GM19043 (cell line): ENCODE measurements at regions not wholly inside any gene's neighbourhood (a gene's known extent, or its start where the extent isn't known, plus 50 kb on each side); places are given as distances from the start of the nearest gene placed in this dataset.
"Not testable (repeated sequence)": the region's sequence is repeated elsewhere in the genome, so short reads cannot be mapped to it uniquely, and the experiment has no call there.

Source experiments
- ATAC-seq: cut with Tn5 transposase; IDR thresholded peaks from one replicate; pipeline ENCODE4 v1.9.1; 2021; ENCODE audit warnings: low read depth; ENCODE audit not compliant: unreplicated experiment

- no peak for ATAC-seq
Observed at GRCh38 chr2:83234246-83234645, 1224.8 kb downstream of the SUCLG1 start.

- no peak for ATAC-seq
Observed at GRCh38 chr2:83233781-83234180, 1225.3 kb downstream of the SUCLG1 start.

- ATAC-seq: no peak
Observed at GRCh38 chr2:83233326-83233725, 1225.8 kb downstream of the SUCLG1 start.

- no peak for ATAC-seq
Observed at GRCh38 chr2:83229443-83229842, 1229.6 kb downstream of the SUCLG1 start.

GRCh38 chr2:83224591-83225200, 1234.4 kb downstream of the SUCLG1 start:
- no peak for ATAC-seq

GRCh38 chr2:83221258-83221657, 1237.8 kb downstream of the SUCLG1 start:
- no peak for ATAC-seq

- no peak for ATAC-seq
Observed at GRCh38 chr2:83217854-83218253, 1241.2 kb downstream of the SUCLG1 start.

- ATAC-seq: no peak
Observed at GRCh38 chr2:83196225-83196624, 1262.9 kb downstream of the SUCLG1 start.

GRCh38 chr2:83191316-83191715, 1267.8 kb downstream of the SUCLG1 start:
- ATAC-seq: no peak

- ATAC-seq: no peak
Observed at GRCh38 chr2:83186105-83186760, 1272.8 kb downstream of the SUCLG1 start.

GRCh38 chr2:83180862-83181530, 1278.1 kb downstream of the SUCLG1 start:
- ATAC-seq: not testable (repeated sequence)

- ATAC-seq: no peak
Observed at GRCh38 chr2:83176539-83176938, 1282.5 kb downstream of the SUCLG1 start.

- no peak for ATAC-seq
Observed at GRCh38 chr2:83172841-83173240, 1286.2 kb downstream of the SUCLG1 start.

- no peak for ATAC-seq
Observed at GRCh38 chr2:83168377-83168776, 1290.7 kb downstream of the SUCLG1 start.

- ATAC-seq: no peak
Observed at GRCh38 chr2:83162421-83162820, 1296.7 kb downstream of the SUCLG1 start.

- ATAC-seq: no peak
Observed at GRCh38 chr2:83160571-83160970, 1298.5 kb downstream of the SUCLG1 start.

- ATAC-seq: no peak
Observed at GRCh38 chr2:83155826-83156225, 1303.3 kb downstream of the SUCLG1 start.

GRCh38 chr2:83143946-83144345, 1315.1 kb downstream of the SUCLG1 start:
- no peak for ATAC-seq

- no peak for ATAC-seq
Observed at GRCh38 chr2:83142934-83143333, 1316.1 kb downstream of the SUCLG1 start.

- ATAC-seq: no peak
Observed at GRCh38 chr2:83115606-83116005, 1343.5 kb downstream of the SUCLG1 start.

GRCh38 chr2:83115155-83115554, 1343.9 kb downstream of the SUCLG1 start:
- no peak for ATAC-seq

GRCh38 chr2:83113953-83114352, 1345.1 kb downstream of the SUCLG1 start:
- ATAC-seq: no peak
